Stomach (tissue), 8 donors: ENCODE measurements at regions not wholly inside any gene's neighbourhood (a gene's known extent, or its start where the extent isn't known, plus 50 kb on each side); places are given as distances from the start of the nearest gene placed in this dataset.

ENCODE experiments used
- DNase-seq, 2 donors: peaks; one replicate each; pipeline versions ENCODE4 v3.0.0 to v3.0.0-alpha.2; 2013 to 2019
- H3K27ac ChIP-seq, 5 donors: fragments of 200-600 bp in 4 of 5; sonication (generic) in 4 of 5; one replicate each; pipeline ENCODE4 v1.5.1; 2013 to 2019; ENCODE audit warnings: mild to moderate bottlenecking in 1 of 5, moderate library complexity in 1 of 5
- H3K27me3 ChIP-seq, 3 donors: fragments of 200-600 bp; sonication (generic); one replicate each; pipeline ENCODE4 v1.5.1; 2017 to 2019; ENCODE audit warnings: mixed run types in 1 of 3
- H3K36me3 ChIP-seq, 4 donors: fragments of 200-600 bp; sonication (generic); 1 replicate in 3 of 4; 2 replicates in 1 of 4; pipeline ENCODE4 v1.5.1; 2016 to 2019
- H3K4me1 ChIP-seq, 4 donors: fragments of 200-600 bp; sonication (generic); one replicate each; pipeline ENCODE4 v1.5.1; 2016 to 2019
- H3K4me3 ChIP-seq, 4 donors: fragments of 200-600 bp; sonication (generic) in 3 of 4; one replicate each; pipeline ENCODE4 v1.5.1; 2016 to 2019; ENCODE audit warnings: mild to moderate bottlenecking in 1 of 4
- H3K9me3 ChIP-seq, 4 donors: fragments of 200-600 bp; sonication (generic); one replicate each; pipeline ENCODE4 v1.5.1; 2016 to 2019
- CTCF ChIP-seq, 7 experiments: fragments of 450-650 bp in 4 of 7; fragments of 200-600 bp in 3 of 7; sonication (generic) in 3 of 7; IDR thresholded peaks; one replicate each; pipeline ENCODE4 v1.5.1; 2016 to 2019; ENCODE audit warnings: antibody characterized with exemption in 7 of 7, control low read depth in 2 of 7, mild to moderate bottlenecking in 1 of 7
- EP300 ChIP-seq: sonication (generic); formaldehyde crosslinking; IDR thresholded peaks from one replicate; pipeline ENCODE4 v1.6.1; 2017; ENCODE audit warnings: antibody characterized with exemption
- POLR2A ChIP-seq, 4 donors: fragments of 450-650 bp; IDR thresholded peaks; one replicate each; pipeline ENCODE4 v1.6.1; 2016; ENCODE audit warnings: antibody characterized with exemption in 4 of 4, control low read depth in 2 of 4, mild to moderate bottlenecking in 1 of 4, moderate library complexity in 1 of 4
- POLR2AphosphoS5 ChIP-seq, 3 donors: sonication (generic); formaldehyde crosslinking; IDR thresholded peaks; one replicate each; pipeline ENCODE4 v1.6.1; 2016; ENCODE audit warnings: antibody characterized with exemption in 3 of 3
- WGBS, 5 donors: extraction: QIAGEN DNeasy Blood & Tissue Kit in 3 of 5; methylation state at CpG; one replicate each; pipeline versions ENCODE4 v1.1.5 to v1.1.7; 2013 to 2018; 5-methylcytosine and 5-hydroxymethylcytosine counted together
- intact Hi-C: fragments of 100-400 bp; cut with DNase I; formaldehyde crosslinking; loops from one replicate; pipeline ENCODE4 v1.15.1; 2023; ENCODE audit warnings: low total_unique reads
- donor health status: healthy with polysubstance abuse.
- donor health status: Bipolar disorder and iron deficiency.
- donor health status: healthy.

- H3K27ac ChIP-seq: no peak overlapping the region
- no peak for DNase-seq
- no peaks in the 10 kb centered on the region for H3K4me1 ChIP-seq
- intact Hi-C loops: no loop called here
- H3K9me3 ChIP-seq: no peaks in the 10 kb centered on the region
- 69 to 74% (median 73%) methylated on average over 5 of the region's 5 CpGs for WGBS, 5 donors
- no peaks in the 10 kb centered on the region for H3K27me3 ChIP-seq
- no peak for TF ChIP-seq CTCF (IDR thresholded peaks at IDR 0.05)
- TF ChIP-seq POLR2A (IDR thresholded peaks at IDR 0.05): no peak
- TF ChIP-seq EP300: no peak
- TF ChIP-seq POLR2AphosphoS5 (IDR thresholded peaks at IDR 0.05): no peak
- no peaks in the 10 kb centered on the region for H3K36me3 ChIP-seq
- no peak overlapping the region for H3K4me3 ChIP-seq
Measured at GRCh38 chr5:167770461-167770860, 521.0 kb upstream of the WWC1 start.

GRCh38 chr5:167771571-167771970 lies 519.9 kb upstream of the WWC1 start:
- DNase-seq: no peak
- Histone ChIP-seq H3K4me3 (no peak overlapping the region), H3K36me3 (no peaks in the 10 kb centered on the region), H3K27ac (no peak overlapping the region), H3K27me3 (no peaks in the 10 kb centered on the region), H3K9me3 (no peaks in the 10 kb centered on the region), H3K4me1 (no peaks in the 10 kb centered on the region)
- no peak for TF ChIP-seq POLR2A (IDR thresholded peaks at IDR 0.05)
- no peak for TF ChIP-seq CTCF (IDR thresholded peaks at IDR 0.05)
- TF ChIP-seq POLR2AphosphoS5 (IDR thresholded peaks at IDR 0.05): no peak
- no peak for TF ChIP-seq EP300
- 85 to 91% (median 87%) methylated on average over 6 of the region's 6 CpGs for WGBS, 5 donors
- intact Hi-C loops: no loop called here

- Histone ChIP-seq H3K4me3 (no peak overlapping the region), H3K36me3 (no peaks in the 10 kb centered on the region), H3K4me1 (no peaks in the 10 kb centered on the region), H3K27me3 (no peaks in the 10 kb centered on the region), H3K27ac (no peak overlapping the region), H3K9me3 (no peaks in the 10 kb centered on the region)
- intact Hi-C loops: no loop called here
- DNase-seq: no peak
- no peak for TF ChIP-seq POLR2AphosphoS5 (IDR thresholded peaks at IDR 0.05)
- no peak for TF ChIP-seq CTCF (IDR thresholded peaks at IDR 0.05)
- no peak for TF ChIP-seq EP300
- TF ChIP-seq POLR2A (IDR thresholded peaks at IDR 0.05): no peak
- WGBS, 5 donors: 81 to 87% (median 86%) methylated on average over 5 of the region's 5 CpGs
Measured at GRCh38 chr5:167773668-167774301, 517.7 kb upstream of the WWC1 start.

GRCh38 chr5:167777746-167778145 lies 513.7 kb upstream of the WWC1 start:
- Histone ChIP-seq H3K9me3 (no peaks in the 10 kb centered on the region), H3K27ac (no peak overlapping the region), H3K4me1 (no peaks in the 10 kb centered on the region), H3K27me3 (no peaks in the 10 kb centered on the region), H3K4me3 (no peak overlapping the region), H3K36me3 (no peaks in the 10 kb centered on the region)
- no peak for DNase-seq
- intact Hi-C loops: no loop called here
- WGBS, 5 donors: 24 to 61% (median 38%) methylated on average over 1 of the region's 1 CpG
- TF ChIP-seq CTCF (IDR thresholded peaks at IDR 0.05) (no peak), POLR2AphosphoS5 (IDR thresholded peaks at IDR 0.05) (no peak), POLR2A (IDR thresholded peaks at IDR 0.05) (no peak), EP300 (no peak)
